Mesothelial cell of epicardium (in vitro differentiated cells): ENCODE measurements at regions not wholly inside any gene's neighbourhood (a gene's known extent, or its start where the extent isn't known, plus 50 kb on each side); places are given as distances from the start of the nearest gene placed in this dataset.

Source experiments
- DNase-seq, 2 experiments: peaks; one replicate each; pipeline ENCODE4 v3.0.0; 2021; ENCODE audit warnings: low spot score in 2 of 2; ENCODE audit not compliant: unreplicated experiment in 2 of 2
- H3K27ac Mint-ChIP-seq: 2 replicates; pipeline ENCODE4 v1.8.0; 2021; ENCODE audit warnings: mixed read lengths
- H3K27me3 Mint-ChIP-seq: 2 replicates; pipeline ENCODE4 v1.8.0; 2021; ENCODE audit warnings: low read depth, mixed read lengths
- H3K36me3 Mint-ChIP-seq: 2 replicates; pipeline ENCODE4 v1.8.0; 2021; ENCODE audit warnings: mixed read lengths
- H3K4me1 Mint-ChIP-seq: 2 replicates; pipeline ENCODE4 v1.8.0; 2021; ENCODE audit warnings: mixed read lengths
- H3K4me3 Mint-ChIP-seq: 2 replicates; pipeline ENCODE4 v1.8.0; 2021; ENCODE audit warnings: mild to moderate bottlenecking, moderate library complexity, mixed read lengths
- H3K9me3 Mint-ChIP-seq: 2 replicates; pipeline ENCODE4 v1.8.0; 2021; ENCODE audit warnings: mixed read lengths
- TF ChIP-seq, protein P1 (sequence below): fragments of 200-600 bp; sonication (generic); IDR thresholded peaks from one replicate; pipeline ENCODE4 v1.5.0; 2021; ENCODE audit warnings: antibody characterized with exemption; ENCODE audit not compliant: unreplicated experiment

DNA sequence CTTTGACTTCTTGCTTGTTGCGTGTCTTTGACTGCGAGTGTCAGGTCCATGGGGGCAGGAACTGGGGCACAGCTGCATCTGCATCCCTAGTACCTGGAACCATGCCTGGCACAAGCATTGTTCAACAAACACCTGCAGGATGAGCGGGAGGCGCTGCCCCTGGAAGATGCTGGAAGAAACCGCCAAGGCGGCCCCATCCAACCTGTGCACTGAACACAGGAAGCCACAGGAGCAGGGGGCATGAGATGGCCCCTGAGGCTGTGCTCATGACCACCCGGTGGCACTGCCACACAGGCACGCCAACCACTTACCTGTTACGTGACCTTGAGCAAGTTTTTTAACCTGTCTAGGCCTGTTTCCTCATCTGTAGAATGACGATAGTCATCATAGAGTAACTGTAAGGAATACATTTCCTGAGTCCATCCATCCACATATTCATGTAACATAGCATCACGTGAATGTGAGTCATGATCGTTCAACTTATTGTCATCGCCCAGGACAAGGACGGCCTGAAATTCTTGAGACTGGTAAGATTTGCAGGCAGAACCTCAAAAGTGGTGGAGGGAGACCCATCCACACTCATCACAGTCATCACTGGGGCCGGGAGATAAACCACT lies 374.2 kb downstream of the PREX1 start:
- H3K27me3 Mint-ChIP-seq = no peaks in the 10 kb centered on the region
- H3K4me3 Mint-ChIP-seq = no peak overlapping the region
- no peak overlapping the region for H3K27ac Mint-ChIP-seq
- H3K4me1 Mint-ChIP-seq = peaks cover 37% of the 10 kb centered on the region
- TF ChIP-seq, protein P1, sequence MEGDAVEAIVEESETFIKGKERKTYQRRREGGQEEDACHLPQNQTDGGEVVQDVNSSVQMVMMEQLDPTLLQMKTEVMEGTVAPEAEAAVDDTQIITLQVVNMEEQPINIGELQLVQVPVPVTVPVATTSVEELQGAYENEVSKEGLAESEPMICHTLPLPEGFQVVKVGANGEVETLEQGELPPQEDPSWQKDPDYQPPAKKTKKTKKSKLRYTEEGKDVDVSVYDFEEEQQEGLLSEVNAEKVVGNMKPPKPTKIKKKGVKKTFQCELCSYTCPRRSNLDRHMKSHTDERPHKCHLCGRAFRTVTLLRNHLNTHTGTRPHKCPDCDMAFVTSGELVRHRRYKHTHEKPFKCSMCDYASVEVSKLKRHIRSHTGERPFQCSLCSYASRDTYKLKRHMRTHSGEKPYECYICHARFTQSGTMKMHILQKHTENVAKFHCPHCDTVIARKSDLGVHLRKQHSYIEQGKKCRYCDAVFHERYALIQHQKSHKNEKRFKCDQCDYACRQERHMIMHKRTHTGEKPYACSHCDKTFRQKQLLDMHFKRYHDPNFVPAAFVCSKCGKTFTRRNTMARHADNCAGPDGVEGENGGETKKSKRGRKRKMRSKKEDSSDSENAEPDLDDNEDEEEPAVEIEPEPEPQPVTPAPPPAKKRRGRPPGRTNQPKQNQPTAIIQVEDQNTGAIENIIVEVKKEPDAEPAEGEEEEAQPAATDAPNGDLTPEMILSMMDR = no peak
- DNase-seq = no peak
- H3K36me3 Mint-ChIP-seq = no peaks in the 10 kb centered on the region
- no peaks in the 10 kb centered on the region for H3K9me3 Mint-ChIP-seq

DNA sequence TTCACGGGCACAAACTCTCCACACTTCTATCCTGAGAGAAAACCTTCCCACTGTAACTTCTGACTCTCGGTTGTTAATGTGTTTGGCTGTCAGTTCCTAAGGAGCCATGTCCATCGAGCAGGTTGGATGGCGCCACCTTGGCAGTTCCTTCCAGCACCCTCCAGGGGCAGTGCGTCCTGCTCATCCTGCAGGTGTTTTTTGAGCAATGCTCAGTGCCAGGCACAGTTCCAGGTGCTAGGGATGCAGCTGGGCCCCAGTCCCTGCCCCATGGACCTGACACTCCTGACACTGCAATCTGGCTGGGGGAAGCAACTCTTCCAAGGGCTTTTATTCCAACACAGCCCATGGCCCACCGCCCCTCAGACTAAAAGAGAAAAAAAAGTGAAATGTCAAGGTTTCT lies 376.4 kb downstream of the PREX1 start:
- TF ChIP-seq, protein P1 = no peak
- H3K4me3 Mint-ChIP-seq = no peak overlapping the region
- H3K27me3 Mint-ChIP-seq = no peaks in the 10 kb centered on the region
- H3K4me1 Mint-ChIP-seq = peaks cover 22% of the 10 kb centered on the region
- no peaks in the 10 kb centered on the region for H3K9me3 Mint-ChIP-seq
- H3K27ac Mint-ChIP-seq = no peak overlapping the region
- DNase-seq = no peak
- no peaks in the 10 kb centered on the region for H3K36me3 Mint-ChIP-seq

DNA sequence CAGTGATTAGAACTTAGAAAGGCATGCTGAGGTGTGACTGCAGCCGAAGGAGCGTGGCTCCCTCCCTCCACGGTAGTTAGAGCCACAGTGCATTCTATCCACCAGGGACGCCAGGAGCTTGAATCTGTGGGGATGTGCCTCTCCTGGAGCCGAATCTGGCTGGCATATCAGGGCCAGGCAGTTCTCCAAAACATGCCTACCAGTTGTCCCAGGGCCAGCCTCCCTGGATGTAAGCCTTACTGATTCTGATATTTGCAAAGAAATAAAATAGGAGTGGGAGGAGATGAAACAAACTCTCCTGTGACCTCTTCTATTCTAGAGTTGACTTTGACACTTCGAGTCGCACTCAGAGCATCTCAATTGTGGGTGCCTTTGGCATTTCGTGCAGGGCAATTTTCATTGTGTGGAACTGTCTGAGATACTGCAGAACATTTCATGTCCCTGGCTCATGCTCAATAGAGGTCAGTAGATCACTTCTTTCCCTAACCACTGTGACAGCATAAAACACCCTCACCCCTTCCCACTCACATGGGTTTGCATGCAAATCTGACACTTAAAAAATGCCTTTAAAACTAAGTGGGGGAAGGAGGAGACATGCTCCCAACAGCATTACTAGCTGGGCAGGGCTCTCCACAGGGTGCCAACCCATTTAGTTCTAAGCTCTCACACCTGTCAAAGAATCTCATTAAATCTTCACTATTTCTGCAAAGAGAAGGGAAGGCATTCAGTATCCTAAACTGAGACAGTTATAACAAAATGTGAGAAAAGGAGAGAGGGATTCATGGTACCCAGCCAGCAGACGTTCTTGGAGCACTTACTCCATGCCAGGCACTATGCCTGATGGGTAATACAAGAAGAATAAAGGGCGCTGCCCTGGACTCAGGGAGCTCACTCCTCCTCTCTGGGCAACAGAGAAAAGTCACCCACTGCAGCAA lies 378.9 kb downstream of the PREX1 start:
- no peaks in the 10 kb centered on the region for H3K27me3 Mint-ChIP-seq
- H3K36me3 Mint-ChIP-seq = peaks cover 7% of the 10 kb centered on the region
- no peaks in the 10 kb centered on the region for H3K4me1 Mint-ChIP-seq
- H3K4me3 Mint-ChIP-seq = no peak overlapping the region
- TF ChIP-seq, protein P1 = no peak
- H3K9me3 Mint-ChIP-seq = peaks cover 11% of the 10 kb centered on the region
- no peak for DNase-seq
- no peak overlapping the region for H3K27ac Mint-ChIP-seq

DNA sequence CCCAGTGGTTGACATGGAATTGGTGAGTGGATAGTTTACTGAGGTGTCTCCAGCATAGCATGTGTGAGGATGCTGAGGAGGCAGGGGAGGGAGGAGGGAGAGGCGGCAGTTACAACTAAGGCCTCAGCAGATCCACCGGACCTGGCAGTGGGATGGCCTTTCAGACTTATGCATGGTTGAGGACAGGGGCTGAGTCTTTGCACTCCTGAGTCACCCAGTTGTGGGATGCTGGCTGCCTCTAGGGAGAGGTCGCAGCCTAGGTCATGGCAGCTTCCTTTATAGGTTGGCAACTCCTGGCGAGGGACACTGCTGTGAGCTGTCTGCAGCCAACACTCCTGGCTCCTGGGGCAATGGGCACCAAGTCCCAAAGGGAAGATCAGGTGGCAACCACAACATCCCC lies 380.3 kb downstream of the PREX1 start:
- no peak for DNase-seq
- Mint-ChIP-seq H3K9me3 (peaks cover 22% of the 10 kb centered on the region), H3K4me1 (no peaks in the 10 kb centered on the region), H3K27ac (no peak overlapping the region), H3K4me3 (no peak overlapping the region), H3K27me3 (no peaks in the 10 kb centered on the region), H3K36me3 (peaks cover 10% of the 10 kb centered on the region)
- TF ChIP-seq, protein P1 = no peak

DNA sequence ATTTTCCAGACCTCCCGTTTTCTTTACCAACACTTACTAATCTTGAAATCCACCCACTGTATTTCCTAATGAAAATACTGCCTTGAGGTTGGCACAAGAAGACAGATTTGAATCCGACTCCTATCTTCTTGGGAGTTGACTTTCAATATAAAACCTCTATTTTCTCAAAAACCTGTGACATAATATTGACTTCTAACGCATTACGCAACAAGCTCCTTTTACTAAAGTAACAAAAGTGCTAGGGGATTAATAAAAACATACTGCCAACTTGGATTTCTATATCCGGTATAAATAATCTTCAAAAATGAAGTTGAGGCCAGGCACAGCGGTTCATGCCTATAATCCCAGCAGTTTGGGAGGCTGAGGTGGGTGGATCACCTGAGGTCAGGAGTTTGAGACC lies 382.0 kb downstream of the PREX1 start:
- no peaks in the 10 kb centered on the region for H3K27me3 Mint-ChIP-seq

More for the DNA sequence above, 382.0 kb downstream of the PREX1 start:
- no peaks in the 10 kb centered on the region for H3K4me1 Mint-ChIP-seq
- H3K27ac Mint-ChIP-seq = no peak overlapping the region
- peaks cover 22% of the 10 kb centered on the region for H3K9me3 Mint-ChIP-seq
- no peak overlapping the region for H3K4me3 Mint-ChIP-seq
- TF ChIP-seq, protein P1 = no peak
- DNase-seq = no peak
- H3K36me3 Mint-ChIP-seq = peaks cover 11% of the 10 kb centered on the region
